Fibroblast of the aortic adventitia (primary cell): ENCODE measurements at regions not wholly inside any gene's neighbourhood (a gene's known extent, or its start where the extent isn't known, plus 50 kb on each side); places are given as distances from the start of the nearest gene placed in this dataset.
"Not testable (repeated sequence)": the region's sequence is repeated elsewhere in the genome, so short reads cannot be mapped to it uniquely, and the experiment has no call there.

Source experiments
- DNase-seq: peaks from one replicate; pipeline ENCODE4 v3.0.0-alpha.2; 2010; ENCODE audit warnings: low read depth
- H3K4me3 ChIP-seq: 2 replicates; pipeline ENCODE4 v1.5.1; 2011; ENCODE audit warnings: low read depth, mild to moderate bottlenecking, control low read depth, low read length, moderate library complexity
- CTCF ChIP-seq: IDR thresholded peaks from 2 replicates; pipeline ENCODE4 v1.5.1; 2011; ENCODE audit warnings: mild to moderate bottlenecking, low read length, control low read depth, inconsistent platforms; ENCODE audit not compliant: insufficient read depth

DNA sequence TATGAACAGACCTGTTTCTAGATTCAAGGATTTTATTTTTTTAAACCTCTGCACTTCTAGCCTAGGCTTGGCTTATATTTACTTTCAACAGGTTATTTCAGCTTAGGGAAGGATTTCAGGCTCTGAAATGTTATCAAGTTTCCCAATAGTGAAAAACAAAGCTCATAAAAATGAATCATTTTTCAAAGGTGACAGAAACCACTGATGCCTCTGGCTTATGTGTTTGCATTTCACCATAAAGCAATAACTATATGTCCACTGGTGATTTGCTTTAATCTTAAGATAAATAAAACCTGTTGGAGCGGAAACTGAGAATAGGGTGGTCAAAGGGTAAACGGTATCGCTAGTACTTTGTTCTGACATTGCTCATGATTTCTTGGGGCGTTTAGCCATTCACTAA, 141.2 kb upstream of the LRIG1 start:
- no peak for TF ChIP-seq CTCF
- no peak for DNase-seq
- no peak overlapping the region for H3K4me3 ChIP-seq

GRCh38 chr3:66642484-66642883, 141.7 kb upstream of the LRIG1 start:
- no peak for TF ChIP-seq CTCF
- no peak for DNase-seq
- H3K4me3 ChIP-seq = no peak overlapping the region

- TF ChIP-seq CTCF = no peak
- no peak overlapping the region for H3K4me3 ChIP-seq
- no peak for DNase-seq
These were observed 143.7 kb upstream of the LRIG1 start for GRCh38 chr3:66644549-66644948.

DNA sequence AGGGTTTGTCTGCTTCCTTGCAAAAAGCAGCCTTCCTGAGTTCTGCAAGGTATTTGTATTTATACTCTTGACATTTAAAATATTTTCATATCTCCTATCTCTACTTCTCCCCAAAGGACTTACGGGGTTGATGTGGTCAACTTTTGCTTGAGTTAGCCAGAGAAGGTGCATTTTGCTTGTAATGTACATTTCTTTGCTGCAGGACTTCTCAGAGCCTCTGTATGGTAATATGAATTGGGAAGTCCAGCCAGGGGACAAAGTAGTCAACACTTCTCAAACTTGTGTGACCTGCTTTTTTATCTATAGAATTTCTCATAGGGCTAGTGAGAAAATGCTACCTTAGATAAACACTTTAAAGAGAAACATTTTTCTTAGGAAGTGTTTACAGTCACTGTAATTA, 148.2 kb upstream of the LRIG1 start:
- no peak for DNase-seq
- H3K4me3 ChIP-seq = no peak overlapping the region
- TF ChIP-seq CTCF = no peak

- not testable (repeated sequence) for DNase-seq, H3K4me3 ChIP-seq
These were observed 150.7 kb upstream of the LRIG1 start for GRCh38 chr3:66651520-66651919.

GRCh38 chr3:66652100-66652499, 151.3 kb upstream of the LRIG1 start:
- H3K4me3 ChIP-seq, DNase-seq: not testable (repeated sequence)

DNA sequence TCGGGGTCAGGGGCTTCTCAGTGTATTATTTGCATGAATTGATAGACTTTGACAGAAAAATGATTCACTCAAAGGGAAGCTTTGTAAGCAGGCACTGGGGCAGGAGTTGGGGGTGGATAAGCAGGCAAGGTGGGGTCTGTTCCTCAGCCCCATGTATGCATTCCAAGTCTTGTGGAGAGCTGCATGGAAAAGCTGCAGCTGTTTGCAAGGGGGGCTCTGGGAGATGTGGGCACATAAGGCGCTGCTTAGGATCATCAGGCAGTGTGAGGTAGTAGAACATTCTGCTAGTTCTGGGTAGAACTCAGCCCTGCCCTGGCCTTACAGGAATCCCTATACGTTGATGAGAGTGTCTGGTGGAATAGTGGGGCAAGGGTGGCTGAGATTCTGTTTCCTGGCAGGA, 154.2 kb upstream of the LRIG1 start:
- DNase-seq = no peak
- no peak overlapping the region for H3K4me3 ChIP-seq
- TF ChIP-seq CTCF = no peak

DNA sequence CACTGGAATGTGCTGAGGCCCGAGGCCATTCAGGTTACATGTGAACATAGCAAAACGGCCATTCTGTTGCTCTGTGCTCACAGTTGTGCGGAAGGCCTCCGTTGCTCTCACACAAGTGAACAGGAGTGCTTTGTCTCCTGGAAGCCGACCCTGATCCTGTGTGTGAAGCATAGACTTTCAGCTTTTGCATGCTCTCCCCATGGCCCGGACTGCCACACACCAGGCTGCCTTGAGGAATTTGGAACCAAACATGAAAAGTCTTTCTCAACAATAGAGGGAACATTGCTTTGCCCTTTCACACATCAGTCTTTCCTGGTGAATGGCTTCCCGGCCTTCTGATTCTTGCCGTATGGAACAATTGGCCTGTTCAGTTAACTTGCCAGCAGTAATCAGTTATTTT, 154.8 kb upstream of the LRIG1 start:
- no peak overlapping the region for H3K4me3 ChIP-seq
- DNase-seq = no peak
- no peak for TF ChIP-seq CTCF
